ENCODE measurements at regions not wholly inside any gene's neighbourhood (a gene's known extent, or its start where the extent isn't known, plus 50 kb on each side); places are given as distances from the start of the nearest gene placed in this dataset.

- TF ChIP-seq POLR2A (IDR thresholded peaks at IDR 0.05): no peak
- TF ChIP-seq CTCF (IDR thresholded peaks at IDR 0.05): no peak
- TF ChIP-seq POLR2AphosphoS5 (IDR thresholded peaks at IDR 0.05): no peak
Observed at GRCh38 chr4:110801591-110801990, 178.7 kb upstream of the PITX2 start.
